ENCODE measurements at regions not wholly inside any gene's neighbourhood (a gene's known extent, or its start where the extent isn't known, plus 50 kb on each side); places are given as distances from the start of the nearest gene placed in this dataset.

DNA sequence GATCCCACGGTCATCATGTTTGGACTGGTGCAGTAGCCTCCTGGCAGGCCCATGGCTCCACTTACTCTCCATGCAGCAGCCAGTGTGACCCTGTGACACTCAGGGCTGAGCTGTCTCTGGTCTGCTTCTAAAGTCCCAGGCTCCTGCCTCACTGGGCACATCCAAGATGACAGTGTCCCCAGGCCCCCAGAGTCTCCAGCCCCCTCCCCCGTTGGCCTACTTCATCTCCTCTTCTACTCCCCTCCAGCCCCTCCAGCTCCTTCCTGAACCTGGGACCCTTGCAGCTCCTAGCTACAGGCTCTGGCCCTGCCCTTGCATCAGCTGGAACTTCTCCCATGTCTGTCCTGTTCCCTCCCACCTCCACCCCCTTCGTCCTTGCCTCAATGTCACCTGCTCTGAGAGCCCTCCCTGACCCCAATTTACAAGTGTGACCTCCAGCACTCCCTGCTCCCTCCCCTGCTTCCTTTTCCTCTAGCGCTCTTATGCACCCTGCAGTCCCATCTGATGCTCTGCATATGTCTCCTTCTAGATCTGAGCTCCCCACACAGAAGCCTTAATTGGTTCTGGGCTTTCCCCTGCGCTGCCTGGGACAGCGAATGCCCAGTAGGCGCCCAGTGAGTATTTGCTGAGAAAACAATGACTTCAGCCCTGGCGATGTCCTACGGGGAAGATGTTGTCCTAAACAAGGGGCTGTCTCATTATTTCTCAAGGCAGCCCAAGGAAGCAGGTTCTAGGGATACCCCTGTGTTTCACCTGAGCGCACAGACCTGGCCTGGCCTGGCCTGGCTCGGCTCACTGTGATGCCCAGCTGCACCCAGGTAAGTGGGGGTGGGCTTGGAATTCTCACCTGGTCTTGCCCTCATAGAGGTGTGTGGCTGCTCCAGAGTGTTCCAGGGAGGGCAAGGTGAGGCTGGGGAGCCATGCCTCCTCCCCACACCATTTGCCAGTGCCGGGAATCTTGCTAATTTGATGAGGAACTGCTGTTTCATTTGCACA is 600.6 kb downstream of the PTPRU start:
- no peaks in the 10 kb centered on the region for H3K27me3 ChIP-seq (ENCODE audit: control insufficient read depth, insufficient read depth, low read length)
- H3K9me3 ChIP-seq (ENCODE audit: control insufficient read depth, low read depth, low read length), result no peaks in the 10 kb centered on the region

DNA sequence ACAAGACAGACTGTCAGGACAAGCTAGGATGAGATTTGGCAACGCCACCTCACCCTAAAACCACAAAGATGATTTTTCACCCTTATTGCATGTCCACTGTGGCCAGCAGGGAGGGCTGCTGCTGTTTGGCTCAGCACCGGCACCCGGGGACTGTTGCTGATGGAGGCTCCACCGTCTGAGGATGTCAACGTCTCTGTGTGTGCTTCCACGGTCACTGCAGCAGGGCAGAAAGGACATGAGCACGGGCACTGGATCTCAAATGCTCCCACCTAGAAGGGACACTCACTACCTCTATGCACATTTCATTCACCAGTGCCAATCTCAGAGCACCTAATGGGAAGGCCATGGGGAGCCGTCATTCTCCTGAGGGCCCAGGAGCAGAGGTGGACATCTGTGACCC is 599.6 kb downstream of the PTPRU start:
- H3K36me3 ChIP-seq (ENCODE audit: control insufficient read depth, low read depth, low read length), result no peaks in the 10 kb centered on the region
- no peaks in the 10 kb centered on the region for H3K27me3 ChIP-seq (ENCODE audit: control insufficient read depth, insufficient read depth, low read length)
- no peaks in the 10 kb centered on the region for H3K9me3 ChIP-seq (ENCODE audit: control insufficient read depth, low read depth, low read length)
- no peak overlapping the region for H3K4me3 ChIP-seq (ENCODE audit: low read length)
- no peak overlapping the region for H3K27ac ChIP-seq (ENCODE audit: low read length)
- H3K9ac ChIP-seq (ENCODE audit: low read length), result no peak overlapping the region
- H3K4me1 ChIP-seq (ENCODE audit: control insufficient read depth, low read depth, low read length), result peaks cover 4% of the 10 kb centered on the region

More for the DNA sequence above, 600.6 kb downstream of the PTPRU start:
- peaks cover 4% of the 10 kb centered on the region for H3K4me1 ChIP-seq (ENCODE audit: control insufficient read depth, low read depth, low read length)
- no peak overlapping the region for H3K27ac ChIP-seq (ENCODE audit: low read length)
- H3K36me3 ChIP-seq (ENCODE audit: control insufficient read depth, low read depth, low read length), result no peaks in the 10 kb centered on the region
- no peak overlapping the region for H3K4me3 ChIP-seq (ENCODE audit: low read length)
- no peak overlapping the region for H3K9ac ChIP-seq (ENCODE audit: low read length)

DNA sequence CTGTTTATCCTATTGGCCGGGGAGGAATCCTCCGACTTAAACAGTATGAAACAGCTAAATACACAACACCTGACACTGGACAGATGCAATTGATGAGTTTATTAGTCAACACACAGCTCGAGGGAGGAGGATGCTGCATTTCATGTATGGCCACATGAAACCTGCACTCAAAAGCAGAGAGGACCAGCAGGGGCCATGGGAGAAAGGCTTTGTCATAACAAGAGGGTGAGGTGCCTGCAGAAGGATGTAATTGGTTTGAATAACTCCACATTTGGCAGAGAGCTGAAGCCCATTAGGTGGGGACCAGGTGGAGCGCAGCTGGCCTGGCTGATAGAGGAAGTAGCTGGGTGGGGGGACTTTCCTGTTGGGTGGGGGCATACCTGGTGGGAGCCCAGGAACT is 599.1 kb downstream of the PTPRU start:
- Histone ChIP-seq H3K9me3 (ENCODE audit: control insufficient read depth, low read depth, low read length) (no peaks in the 10 kb centered on the region), H3K9ac (ENCODE audit: low read length) (no peak overlapping the region), H3K27me3 (ENCODE audit: control insufficient read depth, insufficient read depth, low read length) (no peaks in the 10 kb centered on the region), H3K4me1 (ENCODE audit: control insufficient read depth, low read depth, low read length) (peaks cover 4% of the 10 kb centered on the region), H3K36me3 (ENCODE audit: control insufficient read depth, low read depth, low read length) (no peaks in the 10 kb centered on the region), H3K4me3 (ENCODE audit: low read length) (no peak overlapping the region), H3K27ac (ENCODE audit: low read length) (no peak overlapping the region)

DNA sequence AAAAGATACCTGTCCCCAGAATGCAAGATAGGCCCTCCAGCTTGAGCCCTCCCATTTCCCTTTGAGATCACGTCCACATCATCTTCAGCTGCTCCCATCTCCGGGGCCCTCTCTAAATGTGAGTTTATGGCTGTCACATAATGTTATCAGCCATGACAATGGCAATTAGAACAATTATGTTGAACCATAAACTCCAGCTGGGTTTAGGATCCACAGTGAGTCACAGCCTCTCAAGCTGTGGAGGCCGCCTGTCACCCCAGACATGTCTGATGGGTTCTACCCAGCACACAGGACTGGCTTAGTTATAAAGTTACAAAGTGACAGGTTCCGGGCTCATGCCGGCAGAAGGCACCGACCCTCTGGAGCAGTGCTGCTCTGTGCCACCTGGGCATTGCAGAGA is 597.3 kb downstream of the PTPRU start:
- H3K4me1 ChIP-seq (ENCODE audit: control insufficient read depth, low read depth, low read length), result peaks cover 4% of the 10 kb centered on the region

DNA sequence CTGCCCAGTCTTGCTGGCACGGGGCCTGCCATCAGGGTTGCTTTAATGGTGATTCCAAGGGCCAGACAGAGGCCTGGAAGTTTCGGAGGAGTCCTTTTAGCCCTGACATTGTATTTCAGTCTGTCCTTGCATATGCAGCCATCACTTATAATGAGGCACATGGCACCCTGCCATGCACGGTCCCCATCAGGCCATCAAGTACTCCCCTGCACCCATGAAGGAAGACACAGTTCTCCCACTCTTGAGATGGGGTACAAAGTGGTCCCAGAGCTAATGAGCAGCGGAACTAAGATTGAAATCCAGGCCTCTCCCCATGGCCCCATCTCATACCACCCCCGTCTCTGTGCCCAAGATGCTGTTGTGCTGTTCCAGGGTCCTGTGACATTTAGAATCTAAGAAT is 596.6 kb downstream of the PTPRU start:
- no peaks in the 10 kb centered on the region for H3K9me3 ChIP-seq (ENCODE audit: control insufficient read depth, low read depth, low read length)
- no peaks in the 10 kb centered on the region for H3K27me3 ChIP-seq (ENCODE audit: control insufficient read depth, insufficient read depth, low read length)
- H3K4me3 ChIP-seq (ENCODE audit: low read length), result no peak overlapping the region
- H3K27ac ChIP-seq (ENCODE audit: low read length), result no peak overlapping the region
- no peak overlapping the region for H3K9ac ChIP-seq (ENCODE audit: low read length)
- H3K36me3 ChIP-seq (ENCODE audit: control insufficient read depth, low read depth, low read length), result no peaks in the 10 kb centered on the region
- H3K4me1 ChIP-seq (ENCODE audit: control insufficient read depth, low read depth, low read length), result peaks cover 4% of the 10 kb centered on the region

More for the DNA sequence above, 597.3 kb downstream of the PTPRU start:
- H3K9ac ChIP-seq (ENCODE audit: low read length), result no peak overlapping the region
- H3K27me3 ChIP-seq (ENCODE audit: control insufficient read depth, insufficient read depth, low read length), result no peaks in the 10 kb centered on the region
- no peaks in the 10 kb centered on the region for H3K36me3 ChIP-seq (ENCODE audit: control insufficient read depth, low read depth, low read length)
- no peaks in the 10 kb centered on the region for H3K9me3 ChIP-seq (ENCODE audit: control insufficient read depth, low read depth, low read length)
- H3K4me3 ChIP-seq (ENCODE audit: low read length), result no peak overlapping the region
- H3K27ac ChIP-seq (ENCODE audit: low read length), result no peak overlapping the region

DNA sequence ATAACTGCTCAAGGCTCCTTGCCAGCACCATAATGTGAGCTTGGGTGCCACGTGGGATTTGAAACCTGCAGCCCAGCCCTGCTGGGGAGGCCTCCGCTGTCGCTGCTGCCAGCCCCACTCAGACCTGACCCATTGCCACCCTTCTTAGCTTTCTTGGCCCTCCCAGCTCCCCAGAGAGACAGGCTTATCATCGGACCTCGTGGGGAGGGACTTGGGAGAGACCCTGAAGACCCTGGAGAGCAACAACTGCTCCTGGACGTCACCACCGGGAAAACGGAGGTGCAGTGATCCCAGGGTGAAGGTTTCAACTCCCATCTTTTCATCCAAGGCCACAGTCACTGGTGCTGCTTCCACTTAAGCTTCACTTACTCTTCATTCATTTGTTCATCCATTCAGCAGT is 596.1 kb downstream of the PTPRU start:
- Histone ChIP-seq H3K9me3 (ENCODE audit: control insufficient read depth, low read depth, low read length) (no peaks in the 10 kb centered on the region), H3K36me3 (ENCODE audit: control insufficient read depth, low read depth, low read length) (no peaks in the 10 kb centered on the region), H3K4me3 (ENCODE audit: low read length) (no peak overlapping the region), H3K4me1 (ENCODE audit: control insufficient read depth, low read depth, low read length) (peaks cover 2% of the 10 kb centered on the region), H3K27me3 (ENCODE audit: control insufficient read depth, insufficient read depth, low read length) (no peaks in the 10 kb centered on the region), H3K9ac (ENCODE audit: low read length) (no peak overlapping the region), H3K27ac (ENCODE audit: low read length) (no peak overlapping the region)

DNA sequence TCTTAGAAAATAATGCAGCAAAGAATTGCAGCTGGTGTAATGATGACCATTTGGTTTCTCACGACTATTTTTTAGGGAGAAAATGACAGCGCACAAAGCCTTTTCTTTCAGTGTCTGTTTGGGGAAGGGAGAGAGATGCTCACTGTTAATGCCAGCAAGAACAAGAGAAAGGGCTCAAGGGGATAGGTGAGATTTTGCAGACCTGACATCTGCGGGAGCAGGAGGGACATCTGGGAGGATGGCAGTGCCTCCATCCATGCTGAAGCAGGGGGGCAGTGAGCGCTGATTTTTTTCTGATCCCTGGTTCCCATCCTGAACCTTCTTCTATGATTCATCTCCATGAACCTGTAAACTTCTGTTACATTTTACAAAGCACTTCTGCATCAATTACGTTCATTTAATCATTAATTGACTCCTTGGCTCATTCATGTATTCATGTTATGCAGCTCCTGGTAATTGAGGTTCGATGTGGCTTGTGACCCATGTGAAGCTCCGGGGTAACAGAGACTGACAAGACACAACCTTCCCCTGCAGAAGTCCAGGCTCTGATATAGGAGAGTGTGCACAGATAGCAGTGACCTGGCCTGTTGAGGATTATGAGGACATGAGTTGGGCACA is 595.3 kb downstream of the PTPRU start:
- no peak overlapping the region for H3K4me3 ChIP-seq (ENCODE audit: low read length)

DNA sequence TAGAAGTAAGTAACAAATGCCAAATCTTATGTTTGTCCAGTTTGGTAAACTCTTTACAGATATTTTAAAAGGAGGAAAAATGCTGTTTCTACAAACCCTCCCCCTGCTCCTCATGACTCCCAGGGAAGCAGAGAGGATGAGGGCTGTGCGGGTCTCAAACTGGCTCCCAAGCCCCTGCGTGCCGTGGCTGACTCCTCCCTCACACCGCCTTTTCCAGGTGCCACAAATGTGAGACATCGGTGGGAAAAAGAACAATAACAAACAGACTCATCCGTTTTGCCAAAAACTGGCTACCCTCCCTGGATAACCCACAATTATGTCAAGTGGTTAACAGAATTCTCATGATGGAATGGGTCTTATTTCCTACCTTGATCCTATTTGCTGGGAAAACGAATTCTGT is 594.6 kb downstream of the PTPRU start:
- Histone ChIP-seq H3K27me3 (ENCODE audit: control insufficient read depth, insufficient read depth, low read length) (no peaks in the 10 kb centered on the region), H3K9ac (ENCODE audit: low read length) (no peak overlapping the region), H3K36me3 (ENCODE audit: control insufficient read depth, low read depth, low read length) (no peaks in the 10 kb centered on the region), H3K27ac (ENCODE audit: low read length) (no peak overlapping the region), H3K9me3 (ENCODE audit: control insufficient read depth, low read depth, low read length) (no peaks in the 10 kb centered on the region), H3K4me3 (ENCODE audit: low read length) (no peak overlapping the region), H3K4me1 (ENCODE audit: control insufficient read depth, low read depth, low read length) (no peaks in the 10 kb centered on the region)

More for the DNA sequence above, 595.3 kb downstream of the PTPRU start:
- H3K27ac ChIP-seq (ENCODE audit: low read length), result no peak overlapping the region
- no peak overlapping the region for H3K9ac ChIP-seq (ENCODE audit: low read length)
- no peaks in the 10 kb centered on the region for H3K4me1 ChIP-seq (ENCODE audit: control insufficient read depth, low read depth, low read length)
- H3K27me3 ChIP-seq (ENCODE audit: control insufficient read depth, insufficient read depth, low read length), result no peaks in the 10 kb centered on the region
- H3K9me3 ChIP-seq (ENCODE audit: control insufficient read depth, low read depth, low read length), result no peaks in the 10 kb centered on the region
- no peaks in the 10 kb centered on the region for H3K36me3 ChIP-seq (ENCODE audit: control insufficient read depth, low read depth, low read length)

DNA sequence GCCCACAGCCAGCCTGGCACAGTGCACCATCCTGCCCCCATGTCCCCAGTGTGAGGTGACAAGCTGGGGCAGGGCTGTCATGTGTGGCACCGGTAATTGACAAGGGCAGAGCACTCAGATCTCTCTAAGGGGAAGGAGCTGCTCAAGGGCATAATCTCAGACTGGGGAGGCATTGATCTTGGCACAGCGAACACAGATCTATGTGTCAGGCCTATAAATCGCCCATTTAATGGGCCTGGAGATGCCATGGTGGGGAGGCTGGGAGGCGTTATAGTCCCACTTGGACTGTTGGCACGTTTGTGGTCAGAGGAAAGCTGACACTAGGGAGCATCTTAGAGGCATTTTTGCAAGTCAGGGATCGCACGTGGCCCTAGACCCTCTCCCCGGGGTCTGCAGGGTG is 594.1 kb downstream of the PTPRU start:
- H3K4me3 ChIP-seq (ENCODE audit: low read length), result no peak overlapping the region
- H3K27me3 ChIP-seq (ENCODE audit: control insufficient read depth, insufficient read depth, low read length), result no peaks in the 10 kb centered on the region
- no peaks in the 10 kb centered on the region for H3K9me3 ChIP-seq (ENCODE audit: control insufficient read depth, low read depth, low read length)
- H3K4me1 ChIP-seq (ENCODE audit: control insufficient read depth, low read depth, low read length), result no peaks in the 10 kb centered on the region
- no peaks in the 10 kb centered on the region for H3K36me3 ChIP-seq (ENCODE audit: control insufficient read depth, low read depth, low read length)
- no peak overlapping the region for H3K27ac ChIP-seq (ENCODE audit: low read length)
- H3K9ac ChIP-seq (ENCODE audit: low read length), result no peak overlapping the region

DNA sequence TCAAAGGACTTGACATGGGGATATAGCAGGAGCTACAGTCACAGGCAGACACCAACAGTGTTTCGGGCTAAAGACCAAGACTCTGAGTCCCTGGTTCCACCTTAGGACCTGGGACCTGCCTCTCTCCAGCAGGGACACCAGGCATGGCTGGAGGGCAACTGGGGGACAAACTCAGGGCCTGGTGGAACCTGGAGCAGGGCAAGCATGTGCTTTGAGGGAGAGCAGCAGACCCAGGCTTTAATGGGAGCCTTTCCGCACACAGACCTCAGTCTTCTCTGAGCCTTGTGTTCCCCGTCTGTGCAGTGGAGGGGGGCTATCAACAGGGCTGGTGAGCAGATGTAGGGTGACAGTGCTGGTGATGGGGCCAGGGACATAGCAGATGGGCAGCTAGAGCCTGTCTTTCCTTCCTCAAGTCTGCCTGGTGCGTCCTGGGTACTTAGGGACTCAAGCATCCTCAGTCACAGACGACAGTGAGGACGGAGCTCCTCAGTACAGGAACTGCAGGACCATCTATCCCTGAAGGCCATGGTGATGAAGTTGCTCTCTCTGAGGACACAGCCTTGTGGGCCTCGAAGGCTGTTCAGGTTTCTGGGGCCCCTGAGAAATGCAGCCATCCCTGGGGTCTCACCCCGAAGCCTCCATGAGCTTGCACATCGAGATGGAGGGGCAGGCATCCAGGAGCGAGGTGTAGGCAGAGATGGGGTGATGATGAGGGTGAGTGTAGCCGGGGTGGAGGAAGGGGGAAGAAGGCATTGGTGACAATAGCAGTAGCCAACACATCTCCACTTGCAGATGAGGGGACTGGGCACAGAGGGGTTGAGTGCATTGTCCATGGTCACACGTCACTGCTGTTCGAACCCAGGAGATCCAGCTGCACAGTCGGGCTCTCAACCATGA is 593.4 kb downstream of the PTPRU start:
- Histone ChIP-seq H3K4me1 (ENCODE audit: control insufficient read depth, low read depth, low read length) (no peaks in the 10 kb centered on the region), H3K9ac (ENCODE audit: low read length) (no peak overlapping the region), H3K36me3 (ENCODE audit: control insufficient read depth, low read depth, low read length) (no peaks in the 10 kb centered on the region), H3K27ac (ENCODE audit: low read length) (no peak overlapping the region), H3K4me3 (ENCODE audit: low read length) (no peak overlapping the region), H3K9me3 (ENCODE audit: control insufficient read depth, low read depth, low read length) (no peaks in the 10 kb centered on the region), H3K27me3 (ENCODE audit: control insufficient read depth, insufficient read depth, low read length) (no peaks in the 10 kb centered on the region)

Data from iPS-18a (cell line).